Panc1 (cell line): ENCODE measurements at regions not wholly inside any gene's neighbourhood (a gene's known extent, or its start where the extent isn't known, plus 50 kb on each side); places are given as distances from the start of the nearest gene placed in this dataset.

ENCODE experiments used
- ATAC-seq: fragments of 200-7000 bp; cut with Tn5 transposase; 2 replicates; pipeline ENCODE4 v1.9.1; 2020; ENCODE audit warnings: mild to moderate bottlenecking, moderate library complexity
- BruUV-seq: library from RNA; stranded (reverse); fragments of 400-500 nt; replicated peaks from 2 replicates; lab custom pipeline; 2021; lab: Mats Ljungman, UMichigan
- CTCF ChIA-PET: fragments of 300-600 bp; sonication (Branson Sonifier 250); formaldehyde crosslinking; loops from one replicate; lab custom pipeline; 2022; ENCODE audit warnings: antibody characterized with exemption; lab: Charles Lee
- POLR2A ChIA-PET: fragments of 300-600 bp; sonication (Branson Sonifier 250); formaldehyde crosslinking; loops from one replicate; lab custom pipeline; 2022; ENCODE audit warnings: antibody characterized with exemption; lab: Charles Lee
- DNase-seq: peaks from one replicate; pipeline ENCODE4 v3.0.0-alpha.2; 2010; ENCODE audit warnings: low read depth, low spot score
- H3K27ac ChIP-seq: 2 replicates; pipeline ENCODE4 v1.5.1; 2011; ENCODE audit warnings: mild to moderate bottlenecking, low read length, inconsistent platforms
- H3K27me3 ChIP-seq: fragments of 200-500 bp; sonication (Bioruptor generic); 2 replicates; pipeline ENCODE4 v1.6.0; 2014; ENCODE audit warnings: low read length, inconsistent platforms; ENCODE audit not compliant: control insufficient read depth, insufficient read depth
- H3K36me3 ChIP-seq: fragments of 200-500 bp; sonication (Bioruptor generic); 2 replicates; pipeline ENCODE4 v1.5.1; 2014; ENCODE audit warnings: inconsistent platforms, mild to moderate bottlenecking, low read length, moderate library complexity; ENCODE audit not compliant: control insufficient read depth, insufficient read depth
- H3K4me1 ChIP-seq: 2 replicates; pipeline ENCODE4 v1.5.1; 2011; ENCODE audit warnings: inconsistent platforms, mild to moderate bottlenecking, low read length, moderate library complexity; ENCODE audit not compliant: control insufficient read depth, insufficient read depth
- H3K4me3 ChIP-seq, 2 experiments: 2 replicates each; pipeline ENCODE4 v1.5.1; 2011 to 2012; ENCODE audit warnings: low read depth in 2 of 2, low read length in 2 of 2, mild to moderate bottlenecking in 2 of 2, inconsistent platforms in 1 of 2, moderate library complexity in 1 of 2
- H3K9me3 ChIP-seq: fragments of 200-500 bp; sonication (Bioruptor generic); 2 replicates; pipeline ENCODE4 v1.5.1; 2014; ENCODE audit warnings: low read depth, mild to moderate bottlenecking, inconsistent platforms, low read length, moderate library complexity; ENCODE audit not compliant: control insufficient read depth, insufficient read depth
- POLR2AphosphoS5 ChIP-seq: IDR thresholded peaks from 2 replicates; pipeline ENCODE4 v1.6.1; 2012; ENCODE audit warnings: mild to moderate bottlenecking, low read depth, low read length, moderate library complexity
- SIN3A ChIP-seq: IDR thresholded peaks from 2 replicates; pipeline ENCODE4 v1.6.1; 2012; ENCODE audit warnings: low read depth, mild to moderate bottlenecking, low read length, moderate library complexity, borderline replicate concordance; ENCODE audit not compliant: insufficient read depth
- TCF7L2 ChIP-seq: IDR thresholded peaks from 2 replicates; pipeline ENCODE4 v1.6.1; 2011; ENCODE audit warnings: mild to moderate bottlenecking, low read depth, low read length, inconsistent platforms
- in situ Hi-C: cut with HindIII; loops from 2 replicates; pipeline ENCODE4 v1.10.0; 2016; ENCODE audit warnings: low sequenced_read_pairs, low pct_unique_long_range_greater_than_20kb
- intact Hi-C: fragments of 100-400 bp; cut with micrococcal nuclease; formaldehyde crosslinking; loops from one replicate; pipeline ENCODE4 v1.10.0; 2022; ENCODE audit not compliant: unreplicated experiment
- TF ChIP-seq, protein P1 (sequence below), 2 experiments: IDR thresholded peaks; 2 replicates each; pipeline ENCODE4 v1.6.1; 2011 to 2012; ENCODE audit warnings: low read depth in 2 of 2, control low read depth in 1 of 2, low read length in 1 of 2, mild to moderate bottlenecking in 1 of 2, moderate library complexity in 1 of 2; ENCODE audit not compliant: insufficient read depth in 1 of 2
- TF ChIP-seq, protein P2 (sequence below): fragments of 450-650 bp; IDR thresholded peaks from 2 replicates; pipeline ENCODE4 v1.5.1; 2017; ENCODE audit warnings: mild to moderate bottlenecking

DNA sequence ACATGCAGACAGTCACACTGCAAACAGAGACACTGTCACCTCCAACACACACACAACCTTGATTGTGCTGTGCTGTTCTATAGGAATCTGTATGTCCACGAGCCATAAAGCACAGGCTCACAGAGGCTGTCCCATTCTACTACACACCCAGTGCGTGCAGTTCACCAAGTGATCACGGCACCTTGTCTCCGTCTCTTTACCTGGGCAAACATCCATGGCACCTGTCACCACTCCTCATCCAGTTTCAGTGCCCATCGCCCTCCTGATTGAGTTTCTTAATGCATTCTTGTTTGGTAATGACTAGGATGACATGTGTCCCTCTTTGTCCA lies 65.8 kb upstream of the STMND1 start:
- TF ChIP-seq, protein P1, sequence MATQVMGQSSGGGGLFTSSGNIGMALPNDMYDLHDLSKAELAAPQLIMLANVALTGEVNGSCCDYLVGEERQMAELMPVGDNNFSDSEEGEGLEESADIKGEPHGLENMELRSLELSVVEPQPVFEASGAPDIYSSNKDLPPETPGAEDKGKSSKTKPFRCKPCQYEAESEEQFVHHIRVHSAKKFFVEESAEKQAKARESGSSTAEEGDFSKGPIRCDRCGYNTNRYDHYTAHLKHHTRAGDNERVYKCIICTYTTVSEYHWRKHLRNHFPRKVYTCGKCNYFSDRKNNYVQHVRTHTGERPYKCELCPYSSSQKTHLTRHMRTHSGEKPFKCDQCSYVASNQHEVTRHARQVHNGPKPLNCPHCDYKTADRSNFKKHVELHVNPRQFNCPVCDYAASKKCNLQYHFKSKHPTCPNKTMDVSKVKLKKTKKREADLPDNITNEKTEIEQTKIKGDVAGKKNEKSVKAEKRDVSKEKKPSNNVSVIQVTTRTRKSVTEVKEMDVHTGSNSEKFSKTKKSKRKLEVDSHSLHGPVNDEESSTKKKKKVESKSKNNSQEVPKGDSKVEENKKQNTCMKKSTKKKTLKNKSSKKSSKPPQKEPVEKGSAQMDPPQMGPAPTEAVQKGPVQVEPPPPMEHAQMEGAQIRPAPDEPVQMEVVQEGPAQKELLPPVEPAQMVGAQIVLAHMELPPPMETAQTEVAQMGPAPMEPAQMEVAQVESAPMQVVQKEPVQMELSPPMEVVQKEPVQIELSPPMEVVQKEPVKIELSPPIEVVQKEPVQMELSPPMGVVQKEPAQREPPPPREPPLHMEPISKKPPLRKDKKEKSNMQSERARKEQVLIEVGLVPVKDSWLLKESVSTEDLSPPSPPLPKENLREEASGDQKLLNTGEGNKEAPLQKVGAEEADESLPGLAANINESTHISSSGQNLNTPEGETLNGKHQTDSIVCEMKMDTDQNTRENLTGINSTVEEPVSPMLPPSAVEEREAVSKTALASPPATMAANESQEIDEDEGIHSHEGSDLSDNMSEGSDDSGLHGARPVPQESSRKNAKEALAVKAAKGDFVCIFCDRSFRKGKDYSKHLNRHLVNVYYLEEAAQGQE (IDR thresholded peaks at IDR 0.05; ENCODE audit: insufficient read depth in 1 of 2, low read depth in 2 of 2, low read length in 1 of 2): no peak
- TF ChIP-seq POLR2AphosphoS5 (no peak), TCF7L2 (no peak), SIN3A (no peak)
- TF ChIP-seq, protein P2, sequence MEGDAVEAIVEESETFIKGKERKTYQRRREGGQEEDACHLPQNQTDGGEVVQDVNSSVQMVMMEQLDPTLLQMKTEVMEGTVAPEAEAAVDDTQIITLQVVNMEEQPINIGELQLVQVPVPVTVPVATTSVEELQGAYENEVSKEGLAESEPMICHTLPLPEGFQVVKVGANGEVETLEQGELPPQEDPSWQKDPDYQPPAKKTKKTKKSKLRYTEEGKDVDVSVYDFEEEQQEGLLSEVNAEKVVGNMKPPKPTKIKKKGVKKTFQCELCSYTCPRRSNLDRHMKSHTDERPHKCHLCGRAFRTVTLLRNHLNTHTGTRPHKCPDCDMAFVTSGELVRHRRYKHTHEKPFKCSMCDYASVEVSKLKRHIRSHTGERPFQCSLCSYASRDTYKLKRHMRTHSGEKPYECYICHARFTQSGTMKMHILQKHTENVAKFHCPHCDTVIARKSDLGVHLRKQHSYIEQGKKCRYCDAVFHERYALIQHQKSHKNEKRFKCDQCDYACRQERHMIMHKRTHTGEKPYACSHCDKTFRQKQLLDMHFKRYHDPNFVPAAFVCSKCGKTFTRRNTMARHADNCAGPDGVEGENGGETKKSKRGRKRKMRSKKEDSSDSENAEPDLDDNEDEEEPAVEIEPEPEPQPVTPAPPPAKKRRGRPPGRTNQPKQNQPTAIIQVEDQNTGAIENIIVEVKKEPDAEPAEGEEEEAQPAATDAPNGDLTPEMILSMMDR: no peak
- intact Hi-C loops: no loop called here
- Histone ChIP-seq H3K27ac (no peak overlapping the region), H3K27me3 (peaks cover 15% of the 10 kb centered on the region; the same call in 1 of the 2 replicates), H3K36me3 (no peaks in the 10 kb centered on the region), H3K4me1 (no peaks in the 10 kb centered on the region), H3K4me3 (no peak overlapping the region), H3K9me3 (no peaks in the 10 kb centered on the region)
- DNase-seq (no peak), ATAC-seq (no peak)
- ChIA-PET CTCF (no interaction called here), POLR2A (no interaction called here)
- no TSS peak for BruUV-seq
- in situ Hi-C loops: no loop called here

DNA sequence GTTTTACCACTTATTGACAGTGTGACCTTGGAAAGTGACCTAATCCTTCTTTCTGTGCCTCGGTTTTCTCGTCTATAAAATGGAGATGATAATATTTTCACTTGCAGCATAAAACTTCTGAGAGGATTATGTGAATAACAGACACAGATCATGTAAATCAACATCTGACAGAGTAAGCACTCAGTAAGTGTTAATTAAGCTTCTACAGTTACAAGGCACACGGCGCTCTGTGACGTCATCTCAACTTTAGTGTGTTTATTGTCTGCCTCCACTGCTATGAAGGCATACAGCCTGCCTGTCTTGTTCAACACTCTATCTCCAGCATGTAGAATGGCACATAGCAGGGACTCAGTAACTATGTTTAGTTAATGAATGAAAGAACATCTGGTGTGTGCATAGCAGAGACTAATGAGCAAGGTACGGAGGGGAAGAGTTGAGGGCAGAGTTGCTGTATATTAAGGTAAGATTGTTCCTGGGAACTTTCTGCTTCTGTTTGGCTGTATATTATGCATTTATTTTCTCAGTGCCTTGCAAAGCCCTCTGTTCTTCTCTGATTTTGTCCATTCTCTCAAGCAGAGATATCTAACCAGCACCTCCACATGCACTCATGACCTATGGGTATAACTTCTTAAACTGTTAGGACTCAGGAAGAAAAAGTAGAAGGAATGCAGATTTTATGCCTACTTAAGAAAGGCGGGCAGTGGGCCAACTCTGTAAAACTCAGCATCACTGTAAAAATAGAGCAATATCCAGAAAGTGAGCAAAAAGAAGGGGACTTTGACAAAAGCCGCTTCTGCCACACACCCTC lies 66.4 kb upstream of the STMND1 start:
- ATAC-seq (no peak), DNase-seq (no peak)
- H3K27me3 ChIP-seq: peaks cover 15% of the 10 kb centered on the region; the same call in 1 of the 2 replicates
- no peak overlapping the region for H3K4me3 ChIP-seq
- H3K27ac ChIP-seq: no peak overlapping the region
- TF ChIP-seq, protein P2: no peak
- TF ChIP-seq TCF7L2: no peak
- no peak for TF ChIP-seq POLR2AphosphoS5
- TF ChIP-seq, protein P1 (IDR thresholded peaks at IDR 0.05; ENCODE audit: insufficient read depth in 1 of 2, low read depth in 2 of 2, low read length in 1 of 2): no peak
- TF ChIP-seq SIN3A: no peak
- intact Hi-C loops (no loop called here), in situ Hi-C loops (no loop called here)
- ChIA-PET POLR2A (no interaction called here), CTCF (no interaction called here)
- BruUV-seq: no TSS peak
- H3K4me1 ChIP-seq: no peaks in the 10 kb centered on the region
- no peaks in the 10 kb centered on the region for H3K36me3 ChIP-seq
- no peaks in the 10 kb centered on the region for H3K9me3 ChIP-seq
